GM19397 (cell line): ENCODE measurements at regions not wholly inside any gene's neighbourhood (a gene's known extent, or its start where the extent isn't known, plus 50 kb on each side); places are given as distances from the start of the nearest gene placed in this dataset.

Experiments used
- ATAC-seq: cut with Tn5 transposase; IDR thresholded peaks from one replicate; pipeline ENCODE4 v1.9.1; 2021; ENCODE audit warnings: mild to moderate bottlenecking, moderate library complexity; ENCODE audit not compliant: unreplicated experiment

GRCh38 chr15:52923626-52924025 is 133.5 kb upstream of the ONECUT1 start:
- ATAC-seq, result no peak

- no peak for ATAC-seq
These were observed 132.7 kb upstream of the ONECUT1 start for GRCh38 chr15:52922871-52923270.

GRCh38 chr15:52912172-52912571 is 122.0 kb upstream of the ONECUT1 start:
- no peak for ATAC-seq

GRCh38 chr15:52893338-52893737 is 103.2 kb upstream of the ONECUT1 start:
- ATAC-seq, result no peak

GRCh38 chr15:52879904-52880303 is 89.8 kb upstream of the ONECUT1 start:
- ATAC-seq, result no peak

- no peak for ATAC-seq
These were observed 89.0 kb upstream of the ONECUT1 start for GRCh38 chr15:52879145-52879544.

- ATAC-seq, result no peak
These were observed 87.0 kb upstream of the ONECUT1 start for GRCh38 chr15:52876991-52877663.

- no peak for ATAC-seq
These were observed 82.1 kb upstream of the ONECUT1 start for GRCh38 chr15:52872036-52872818.

- no peak for ATAC-seq
These were observed 79.9 kb upstream of the ONECUT1 start for GRCh38 chr15:52870015-52870414.

GRCh38 chr15:52866698-52867097 is 76.6 kb upstream of the ONECUT1 start:
- no peak for ATAC-seq

GRCh38 chr15:52862677-52863076 is 72.5 kb upstream of the ONECUT1 start:
- ATAC-seq, result no peak

GRCh38 chr15:52858782-52859176 is 68.6 kb upstream of the ONECUT1 start:
- no peak for ATAC-seq

GRCh38 chr15:52857937-52858781 is 68.0 kb upstream of the ONECUT1 start:
- ATAC-seq, result no peak

- no peak for ATAC-seq
These were observed 67.3 kb upstream of the ONECUT1 start for GRCh38 chr15:52857471-52857870.

GRCh38 chr15:52856286-52856685 is 66.2 kb upstream of the ONECUT1 start:
- ATAC-seq, result no peak

- no peak for ATAC-seq
These were observed 65.0 kb upstream of the ONECUT1 start for GRCh38 chr15:52855157-52855556.

- ATAC-seq, result no peak
These were observed 54.7 kb upstream of the ONECUT1 start for GRCh38 chr15:52844823-52845222.
